ENCODE measurements at regions not wholly inside any gene's neighbourhood (a gene's known extent, or its start where the extent isn't known, plus 50 kb on each side); places are given as distances from the start of the nearest gene placed in this dataset.
"Not testable (repeated sequence)": the region's sequence is repeated elsewhere in the genome, so short reads cannot be mapped to it uniquely, and the experiment has no call there.

DNA sequence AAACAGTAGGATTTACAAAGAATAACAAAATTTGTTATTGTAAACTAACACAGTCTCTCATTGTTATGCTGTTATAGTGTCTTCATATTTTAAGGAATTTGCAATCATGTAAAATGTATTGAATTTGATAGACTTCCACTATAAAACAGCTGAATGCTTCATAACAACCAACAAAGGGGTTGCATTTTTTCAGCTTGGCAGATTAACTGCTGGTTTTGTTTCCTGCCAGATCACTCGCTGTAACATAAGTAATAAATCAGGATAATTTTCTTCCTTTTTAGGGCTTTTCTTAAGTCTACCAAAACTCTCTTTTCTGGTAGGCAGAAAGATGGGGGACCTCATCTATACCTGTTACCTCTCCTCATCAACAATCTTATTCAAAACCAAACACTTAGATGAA, 169.8 kb downstream of the SAMD5 start:
- ChIA-PET CTCF (no interaction called here), POLR2A (no interaction called here)
- no peaks in the 10 kb centered on the region for H3K4me1 ChIP-seq (ENCODE audit: control insufficient read depth in 2 of 2, insufficient read depth in 2 of 2, low read length in 2 of 2)
- H3K9me3 ChIP-seq (ENCODE audit: control insufficient read depth in 2 of 3, low read length in 3 of 3), result no peaks in the 10 kb centered on the region
- no peak overlapping the region for H3K4me3 Mint-ChIP-seq
- H3K27me3 Mint-ChIP-seq, result peaks cover 0 to 14% (median 8%) of the 10 kb centered on the region in 5 donors
- ATAC-seq, result no peak
- H3K27me3 ChIP-seq (ENCODE audit: control insufficient read depth in 2 of 2, insufficient read depth in 2 of 2, low read length in 2 of 2), result no peaks in the 10 kb centered on the region
- no peak overlapping the region for H3K27ac ChIP-seq (ENCODE audit: low read depth, low read length)
- no peaks in the 10 kb centered on the region for H3K36me3 ChIP-seq (ENCODE audit: control insufficient read depth in 2 of 3, insufficient read depth in 3 of 3, low read length in 3 of 3)
- no peaks in the 10 kb centered on the region for H3K36me3 Mint-ChIP-seq
- no peak for DNase-seq
- intact Hi-C loops (cut with micrococcal nuclease), result no loop called here
- no peaks in the 10 kb centered on the region for H3K4me1 Mint-ChIP-seq
- H3K9me3 Mint-ChIP-seq, result peaks cover 0 to 5% (median 0%) of the 10 kb centered on the region in 11 donors
- no peak overlapping the region for H3K4me3 ChIP-seq (ENCODE audit: low read length)
- H3K27ac Mint-ChIP-seq, result no peak overlapping the region

- Histone ChIP-seq H3K4me3 (ENCODE audit: low read length) (no peak overlapping the region), H3K27ac (ENCODE audit: low read depth, low read length) (no peak overlapping the region), H3K36me3 (ENCODE audit: control insufficient read depth in 2 of 3, insufficient read depth in 3 of 3, low read length in 3 of 3) (no peaks in the 10 kb centered on the region), H3K4me1 (ENCODE audit: control insufficient read depth in 2 of 2, insufficient read depth in 2 of 2, low read length in 2 of 2) (no peaks in the 10 kb centered on the region), H3K9me3 (ENCODE audit: control insufficient read depth in 2 of 3, low read length in 3 of 3) (no peaks in the 10 kb centered on the region), H3K27me3 (ENCODE audit: control insufficient read depth in 2 of 2, insufficient read depth in 2 of 2, low read length in 2 of 2) (no peaks in the 10 kb centered on the region)
- peaks cover 0 to 13% (median 3%) of the 10 kb centered on the region in 5 donors for H3K27me3 Mint-ChIP-seq
- intact Hi-C loops (cut with micrococcal nuclease), result no loop called here
- ChIA-PET CTCF (no interaction called here), POLR2A (no interaction called here)
- no peak overlapping the region for H3K27ac Mint-ChIP-seq
- ATAC-seq, result no peak
- no peaks in the 10 kb centered on the region for H3K36me3 Mint-ChIP-seq
- no peak overlapping the region for H3K4me3 Mint-ChIP-seq
- no peak for DNase-seq
- H3K9me3 Mint-ChIP-seq, result peaks cover 0 to 1% (median 0%) of the 10 kb centered on the region in 11 donors
- H3K4me1 Mint-ChIP-seq, result no peaks in the 10 kb centered on the region
Measured at GRCh38 chr6:147684906-147685305, 176.4 kb downstream of the SAMD5 start.

- Histone ChIP-seq H3K9me3 (ENCODE audit: control insufficient read depth in 2 of 3, low read length in 3 of 3) (no peaks in the 10 kb centered on the region), H3K27ac (ENCODE audit: low read depth, low read length) (no peak overlapping the region), H3K27me3 (ENCODE audit: control insufficient read depth in 2 of 2, insufficient read depth in 2 of 2, low read length in 2 of 2) (no peaks in the 10 kb centered on the region), H3K4me1 (ENCODE audit: control insufficient read depth in 2 of 2, insufficient read depth in 2 of 2, low read length in 2 of 2) (no peaks in the 10 kb centered on the region), H3K36me3 (ENCODE audit: control insufficient read depth in 2 of 3, insufficient read depth in 3 of 3, low read length in 3 of 3) (no peaks in the 10 kb centered on the region), H3K4me3 (ENCODE audit: low read length) (no peak overlapping the region)
- ChIA-PET CTCF (no interaction called here), POLR2A (no interaction called here)
- ATAC-seq, result no peak
- H3K27ac Mint-ChIP-seq, result no peak overlapping the region
- no peaks in the 10 kb centered on the region for H3K4me1 Mint-ChIP-seq
- H3K4me3 Mint-ChIP-seq, result no peak overlapping the region
- peaks cover 0 to 1% (median 0%) of the 10 kb centered on the region in 11 donors for H3K9me3 Mint-ChIP-seq
- H3K36me3 Mint-ChIP-seq, result no peaks in the 10 kb centered on the region
- intact Hi-C loops (cut with micrococcal nuclease), result no loop called here
- peaks cover 0 to 20% (median 3%) of the 10 kb centered on the region in 5 donors for H3K27me3 Mint-ChIP-seq
- DNase-seq, result no peak
Measured at GRCh38 chr6:147689398-147689797, 180.9 kb downstream of the SAMD5 start.

- H3K9me3 Mint-ChIP-seq, result peaks cover 0 to 1% (median 0%) of the 10 kb centered on the region in 11 donors
- no peaks in the 10 kb centered on the region for H3K36me3 Mint-ChIP-seq
- no peaks in the 10 kb centered on the region for H3K4me1 Mint-ChIP-seq
- no peak for ATAC-seq
- Histone ChIP-seq H3K9me3 (ENCODE audit: control insufficient read depth in 2 of 3, low read length in 3 of 3) (no peaks in the 10 kb centered on the region), H3K27me3 (ENCODE audit: control insufficient read depth in 2 of 2, insufficient read depth in 2 of 2, low read length in 2 of 2) (no peaks in the 10 kb centered on the region), H3K36me3 (ENCODE audit: control insufficient read depth in 2 of 3, insufficient read depth in 3 of 3, low read length in 3 of 3) (no peaks in the 10 kb centered on the region), H3K27ac (ENCODE audit: low read depth, low read length) (no peak overlapping the region), H3K4me1 (ENCODE audit: control insufficient read depth in 2 of 2, insufficient read depth in 2 of 2, low read length in 2 of 2) (no peaks in the 10 kb centered on the region), H3K4me3 (ENCODE audit: low read length) (no peak overlapping the region)
- no peak for DNase-seq
- ChIA-PET CTCF (no interaction called here), POLR2A (no interaction called here)
- peaks cover 0 to 24% (median 3%) of the 10 kb centered on the region in 5 donors for H3K27me3 Mint-ChIP-seq
- H3K4me3 Mint-ChIP-seq, result no peak overlapping the region
- intact Hi-C loops (cut with micrococcal nuclease), result no loop called here
- no peak overlapping the region for H3K27ac Mint-ChIP-seq
Measured at GRCh38 chr6:147691446-147691845, 183.0 kb downstream of the SAMD5 start.

DNA sequence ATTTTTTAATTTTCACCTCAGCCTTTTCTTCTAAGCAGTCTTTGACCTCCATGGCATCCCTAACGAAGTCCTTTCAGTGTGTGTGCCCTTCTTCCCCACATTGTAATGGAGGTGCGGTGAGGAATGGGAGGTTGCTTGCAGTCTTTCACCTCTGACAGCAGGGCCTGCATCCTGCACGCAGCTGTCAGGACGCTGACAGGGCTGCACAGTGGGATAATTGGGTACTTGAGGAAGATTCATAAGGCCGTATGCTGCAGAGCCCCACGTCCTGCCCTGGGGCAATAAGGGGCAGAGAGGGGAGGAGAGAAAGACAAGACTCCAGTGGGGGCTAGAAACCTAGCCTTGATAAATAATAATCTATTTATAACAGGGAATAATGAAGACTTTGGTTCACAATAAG, 184.7 kb downstream of the SAMD5 start:
- Mint-ChIP-seq H3K27me3 (peaks cover 0 to 24% (median 0%) of the 10 kb centered on the region in 5 donors), H3K9me3 (peaks cover 0 to 1% (median 0%) of the 10 kb centered on the region in 11 donors), H3K27ac (no peak overlapping the region), H3K4me1 (no peaks in the 10 kb centered on the region), H3K36me3 (no peaks in the 10 kb centered on the region), H3K4me3 (no peak overlapping the region)
- Histone ChIP-seq H3K4me3 (ENCODE audit: low read length) (no peak overlapping the region), H3K9me3 (ENCODE audit: control insufficient read depth in 2 of 3, low read length in 3 of 3) (no peaks in the 10 kb centered on the region), H3K36me3 (ENCODE audit: control insufficient read depth in 2 of 3, insufficient read depth in 3 of 3, low read length in 3 of 3) (no peaks in the 10 kb centered on the region), H3K4me1 (ENCODE audit: control insufficient read depth in 2 of 2, insufficient read depth in 2 of 2, low read length in 2 of 2) (no peaks in the 10 kb centered on the region), H3K27ac (ENCODE audit: low read depth, low read length) (no peak overlapping the region), H3K27me3 (ENCODE audit: control insufficient read depth in 2 of 2, insufficient read depth in 2 of 2, low read length in 2 of 2) (no peaks in the 10 kb centered on the region)
- ChIA-PET CTCF (no interaction called here), POLR2A (no interaction called here)
- no peak for DNase-seq
- intact Hi-C loops (cut with micrococcal nuclease), result no loop called here
- no peak for ATAC-seq

DNA sequence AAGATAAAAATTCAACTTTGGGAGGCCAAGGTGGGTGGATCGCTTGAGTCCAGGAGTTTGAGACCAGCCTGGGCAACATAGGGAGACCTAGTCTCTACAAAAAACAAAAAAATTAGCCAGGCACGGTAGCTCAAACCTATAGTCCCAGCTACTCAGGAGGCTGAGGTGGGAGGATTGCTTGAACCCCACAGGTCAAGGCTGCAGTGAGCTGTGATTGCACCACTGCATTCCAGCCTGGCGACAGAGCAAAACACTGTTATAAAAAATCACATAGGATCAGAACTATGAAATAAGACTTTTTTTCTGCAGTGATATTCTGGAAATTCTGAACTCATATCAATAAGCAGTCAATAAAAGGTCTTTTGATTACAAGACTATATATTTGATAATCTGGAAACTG, 186.1 kb downstream of the SAMD5 start:
- H3K27ac Mint-ChIP-seq; H3K36me3 Mint-ChIP-seq; DNase-seq; H3K27ac ChIP-seq (ENCODE audit: low read depth, low read length); CTCF ChIA-PET; ATAC-seq; POLR2A ChIA-PET; H3K9me3 Mint-ChIP-seq; H3K4me3 Mint-ChIP-seq; H3K27me3 ChIP-seq (ENCODE audit: control insufficient read depth in 2 of 2, insufficient read depth in 2 of 2, low read length in 2 of 2); H3K36me3 ChIP-seq (ENCODE audit: control insufficient read depth in 2 of 3, insufficient read depth in 3 of 3, low read length in 3 of 3); H3K4me1 Mint-ChIP-seq; intact Hi-C loops (cut with micrococcal nuclease); H3K4me3 ChIP-seq (ENCODE audit: low read length); H3K4me1 ChIP-seq (ENCODE audit: control insufficient read depth in 2 of 2, insufficient read depth in 2 of 2, low read length in 2 of 2); H3K9me3 ChIP-seq (ENCODE audit: control insufficient read depth in 2 of 3, low read length in 3 of 3): not testable (repeated sequence)
- peaks cover 0 to 15% (median 0%) of the 10 kb centered on the region in 5 donors for H3K27me3 Mint-ChIP-seq

- Histone ChIP-seq H3K27ac (ENCODE audit: low read depth, low read length) (no peak overlapping the region), H3K27me3 (ENCODE audit: control insufficient read depth in 2 of 2, insufficient read depth in 2 of 2, low read length in 2 of 2) (no peaks in the 10 kb centered on the region), H3K4me1 (ENCODE audit: control insufficient read depth in 2 of 2, insufficient read depth in 2 of 2, low read length in 2 of 2) (no peaks in the 10 kb centered on the region), H3K9me3 (ENCODE audit: control insufficient read depth in 2 of 3, low read length in 3 of 3) (no peaks in the 10 kb centered on the region), H3K36me3 (ENCODE audit: control insufficient read depth in 2 of 3, insufficient read depth in 3 of 3, low read length in 3 of 3) (no peaks in the 10 kb centered on the region), H3K4me3 (ENCODE audit: low read length) (no peak overlapping the region)
- H3K4me1 Mint-ChIP-seq, result no peaks in the 10 kb centered on the region
- no peaks in the 10 kb centered on the region for H3K9me3 Mint-ChIP-seq
- ATAC-seq (peak; percentile 31), DNase-seq (no peak)
- H3K27me3 Mint-ChIP-seq, result peaks cover 0 to 15% (median 5%) of the 10 kb centered on the region in 5 donors
- no peaks in the 10 kb centered on the region for H3K36me3 Mint-ChIP-seq
- POLR2A ChIA-PET, result no interaction called here
- no peak overlapping the region for H3K27ac Mint-ChIP-seq
- CTCF ChIA-PET, result no interaction called here
- H3K4me3 Mint-ChIP-seq, result no peak overlapping the region
- intact Hi-C loops (cut with micrococcal nuclease), result no loop called here
Measured at GRCh38 chr6:147695819-147696218, 187.3 kb downstream of the SAMD5 start.

All from naive thymus-derived CD4-positive, alpha-beta T cell (primary cell).